HFFc6 (cell line): ENCODE measurements at regions not wholly inside any gene's neighbourhood (a gene's known extent, or its start where the extent isn't known, plus 50 kb on each side); places are given as distances from the start of the nearest gene placed in this dataset.

Experiments used
- DNase-seq: peaks from one replicate; pipeline ENCODE4 v3.0.0-alpha.2; 2018
- H3K27ac Mint-ChIP-seq: 2 replicates; pipeline ENCODE4 v1.8.0; 2020; ENCODE audit warnings: mild to moderate bottlenecking, mixed read lengths
- H3K27me3 Mint-ChIP-seq: 2 replicates; pipeline ENCODE4 v1.8.0; 2021; ENCODE audit warnings: mild to moderate bottlenecking, moderate library complexity, mixed read lengths; ENCODE audit not compliant: insufficient read depth
- H3K36me3 Mint-ChIP-seq: 2 replicates; pipeline ENCODE4 v1.8.0; 2021; ENCODE audit warnings: low read depth, mixed read lengths
- H3K4me1 Mint-ChIP-seq: 2 replicates; pipeline ENCODE4 v1.8.0; 2020; ENCODE audit warnings: low read depth, mixed read lengths
- H3K4me3 Mint-ChIP-seq: 2 replicates; pipeline ENCODE4 v1.8.0; 2020; ENCODE audit warnings: mild to moderate bottlenecking, moderate library complexity, mixed read lengths
- H3K9me3 Mint-ChIP-seq: 2 replicates; pipeline ENCODE4 v1.8.0; 2020; ENCODE audit warnings: mild to moderate bottlenecking, mixed read lengths
- TF ChIP-seq, protein P1 (sequence below): fragments of 200-600 bp; sonication (generic); IDR thresholded peaks from 2 replicates; pipeline ENCODE4 v1.5.0; 2021; ENCODE audit warnings: antibody characterized with exemption, mild to moderate bottlenecking

DNA sequence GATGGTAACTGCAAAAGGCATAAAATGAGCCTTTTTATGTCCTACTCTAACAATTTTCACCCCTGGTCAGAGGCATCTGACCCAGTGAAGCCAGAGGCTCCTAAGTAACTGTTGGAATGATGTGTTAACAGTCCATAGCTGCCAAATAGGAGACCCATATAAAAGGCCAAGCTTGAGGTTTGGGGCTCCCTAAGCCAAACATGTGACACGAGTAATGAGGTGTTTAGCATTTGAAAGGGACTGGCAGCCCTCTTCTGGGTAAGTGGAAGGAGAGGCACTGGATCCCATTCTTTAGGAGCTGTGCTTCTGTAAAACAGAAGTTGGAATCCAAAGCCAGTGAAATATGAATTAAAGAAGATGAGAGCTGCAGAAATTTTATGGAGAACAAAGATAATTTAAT, 100.6 kb upstream of the PNPLA4 start:
- Mint-ChIP-seq H3K27ac (no peak overlapping the region), H3K4me3 (no peak overlapping the region), H3K36me3 (no peaks in the 10 kb centered on the region), H3K27me3 (no peaks in the 10 kb centered on the region), H3K9me3 (peaks cover 5% of the 10 kb centered on the region), H3K4me1 (no peaks in the 10 kb centered on the region)
- DNase-seq, result no peak
- TF ChIP-seq, protein P1, sequence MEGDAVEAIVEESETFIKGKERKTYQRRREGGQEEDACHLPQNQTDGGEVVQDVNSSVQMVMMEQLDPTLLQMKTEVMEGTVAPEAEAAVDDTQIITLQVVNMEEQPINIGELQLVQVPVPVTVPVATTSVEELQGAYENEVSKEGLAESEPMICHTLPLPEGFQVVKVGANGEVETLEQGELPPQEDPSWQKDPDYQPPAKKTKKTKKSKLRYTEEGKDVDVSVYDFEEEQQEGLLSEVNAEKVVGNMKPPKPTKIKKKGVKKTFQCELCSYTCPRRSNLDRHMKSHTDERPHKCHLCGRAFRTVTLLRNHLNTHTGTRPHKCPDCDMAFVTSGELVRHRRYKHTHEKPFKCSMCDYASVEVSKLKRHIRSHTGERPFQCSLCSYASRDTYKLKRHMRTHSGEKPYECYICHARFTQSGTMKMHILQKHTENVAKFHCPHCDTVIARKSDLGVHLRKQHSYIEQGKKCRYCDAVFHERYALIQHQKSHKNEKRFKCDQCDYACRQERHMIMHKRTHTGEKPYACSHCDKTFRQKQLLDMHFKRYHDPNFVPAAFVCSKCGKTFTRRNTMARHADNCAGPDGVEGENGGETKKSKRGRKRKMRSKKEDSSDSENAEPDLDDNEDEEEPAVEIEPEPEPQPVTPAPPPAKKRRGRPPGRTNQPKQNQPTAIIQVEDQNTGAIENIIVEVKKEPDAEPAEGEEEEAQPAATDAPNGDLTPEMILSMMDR, result no peak

DNA sequence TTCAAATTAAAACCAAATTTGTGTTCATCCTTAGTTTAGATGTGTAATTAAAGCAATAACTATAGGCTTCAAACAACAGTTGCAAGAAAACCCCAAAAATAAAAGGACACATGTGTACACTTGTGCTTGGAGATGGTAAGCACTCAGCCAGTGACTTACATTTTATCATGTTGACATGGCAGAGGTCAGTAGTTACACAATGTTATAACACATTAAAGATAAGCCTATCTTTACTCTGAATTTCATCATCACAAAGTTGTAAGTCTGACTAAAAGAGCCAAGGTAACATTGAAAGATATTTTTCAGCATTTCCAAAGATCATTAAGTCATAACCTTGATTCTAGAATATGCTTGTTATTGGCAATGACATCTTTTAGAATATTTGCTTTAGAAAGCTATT, 98.5 kb upstream of the PNPLA4 start:
- Mint-ChIP-seq H3K4me3 (no peak overlapping the region), H3K27me3 (peaks cover 1% of the 10 kb centered on the region; the same call in 1 of the 2 replicates), H3K9me3 (peaks cover 5% of the 10 kb centered on the region), H3K36me3 (no peaks in the 10 kb centered on the region), H3K27ac (no peak overlapping the region), H3K4me1 (no peaks in the 10 kb centered on the region)
- TF ChIP-seq, protein P1, result no peak
- DNase-seq, result no peak

DNA sequence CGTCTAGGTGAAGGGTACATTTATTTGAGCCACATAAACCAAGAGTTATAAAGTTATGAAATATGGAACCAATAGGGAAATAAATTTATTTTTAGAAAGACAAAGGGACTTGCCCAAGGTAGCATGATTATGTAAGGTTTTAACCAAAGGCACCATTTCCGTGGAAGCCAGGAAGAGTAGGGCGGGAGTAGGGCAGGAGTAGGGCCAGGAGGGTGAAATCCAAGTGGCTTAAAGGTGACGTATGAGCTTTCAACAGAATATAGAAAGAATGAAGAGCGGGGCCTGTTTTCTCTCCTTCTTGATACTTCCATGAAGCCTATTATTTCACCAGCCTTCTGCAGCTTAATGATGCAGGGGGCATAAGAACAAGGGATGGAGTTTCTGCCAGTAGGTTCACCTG, 91.7 kb upstream of the PNPLA4 start:
- peaks cover 2% of the 10 kb centered on the region; the same call in 1 of the 2 replicates for H3K27me3 Mint-ChIP-seq
- no peaks in the 10 kb centered on the region for H3K9me3 Mint-ChIP-seq
- H3K36me3 Mint-ChIP-seq, result no peaks in the 10 kb centered on the region
- TF ChIP-seq, protein P1, result no peak
- no peak overlapping the region for H3K27ac Mint-ChIP-seq
- no peak overlapping the region for H3K4me3 Mint-ChIP-seq
- H3K4me1 Mint-ChIP-seq, result no peaks in the 10 kb centered on the region
- DNase-seq, result no peak

DNA sequence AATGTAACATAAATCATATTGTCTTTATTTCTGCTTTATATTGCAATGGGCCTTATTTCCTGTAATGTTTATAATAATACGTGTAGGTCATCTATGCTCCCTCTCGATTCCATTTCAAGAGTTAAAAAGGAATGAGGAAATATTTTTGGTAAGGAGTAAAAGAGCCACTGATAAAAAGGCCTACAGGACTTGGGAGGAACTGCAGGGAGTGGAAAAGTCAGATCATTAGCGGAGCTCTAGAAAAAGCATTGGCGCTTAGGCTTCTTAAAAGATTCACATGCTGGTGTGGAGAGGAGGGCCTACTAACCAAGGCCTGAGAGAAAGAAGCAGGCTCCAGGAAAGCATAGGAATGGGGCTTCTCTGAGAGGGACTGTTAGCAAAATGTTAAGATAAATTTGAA, 82.9 kb upstream of the PNPLA4 start:
- no peaks in the 10 kb centered on the region for H3K9me3 Mint-ChIP-seq
- no peaks in the 10 kb centered on the region; the same call in 1 of the 2 replicates for H3K4me1 Mint-ChIP-seq
- TF ChIP-seq, protein P1, result peak; percentile 23
- no peak for DNase-seq
- no peak overlapping the region for H3K4me3 Mint-ChIP-seq
- no peaks in the 10 kb centered on the region for H3K36me3 Mint-ChIP-seq
- H3K27ac Mint-ChIP-seq, result no peak overlapping the region
- no peaks in the 10 kb centered on the region; the same call in 1 of the 2 replicates for H3K27me3 Mint-ChIP-seq

DNA sequence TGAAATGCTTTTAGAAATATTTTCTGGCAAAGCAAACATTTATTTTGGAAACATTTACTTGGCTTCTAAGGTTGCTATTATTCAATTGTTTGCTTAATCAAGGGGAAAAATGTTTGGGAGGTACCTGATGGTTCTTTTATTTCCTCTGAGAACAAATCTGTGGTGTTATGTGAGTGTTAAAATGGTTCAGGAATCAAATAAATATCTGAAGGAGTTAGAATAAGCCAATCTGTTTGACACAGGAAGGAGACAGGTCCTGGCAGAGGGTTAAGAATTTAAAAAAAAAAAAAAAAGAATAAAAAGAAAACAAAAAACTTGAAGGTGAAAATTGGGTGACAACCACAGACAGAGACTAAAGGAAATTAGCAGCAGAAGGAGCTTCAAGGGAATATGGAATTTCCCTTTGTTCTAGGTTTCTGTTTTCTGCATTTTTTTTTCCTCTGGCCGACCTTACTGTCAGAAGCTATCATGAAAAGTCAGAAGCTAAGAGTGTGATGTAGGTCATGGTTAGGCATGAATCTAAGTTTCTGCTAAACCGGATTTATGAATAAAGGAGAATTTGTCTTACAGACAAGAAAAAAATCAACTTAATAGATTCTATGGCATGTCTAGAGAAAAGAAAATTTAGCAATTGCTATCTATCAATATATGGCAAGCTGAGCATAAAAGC, 78.6 kb upstream of the PNPLA4 start:
- DNase-seq, result no peak
- Mint-ChIP-seq H3K27me3 (no peaks in the 10 kb centered on the region), H3K9me3 (no peaks in the 10 kb centered on the region), H3K27ac (no peak overlapping the region), H3K4me3 (no peak overlapping the region), H3K36me3 (no peaks in the 10 kb centered on the region), H3K4me1 (no peaks in the 10 kb centered on the region; the same call in 1 of the 2 replicates)
- TF ChIP-seq, protein P1, result no peak
